NCI-H2196 treated with DMSO at 0.1 percent for 48 hours (cell line): ENCODE measurements at regions not wholly inside any gene's neighbourhood (a gene's known extent, or its start where the extent isn't known, plus 50 kb on each side); places are given as distances from the start of the nearest gene placed in this dataset.
"Not testable (repeated sequence)": the region's sequence is repeated elsewhere in the genome, so short reads cannot be mapped to it uniquely, and the experiment has no call there.

ENCODE experiments used
- DNase-seq: peaks from one replicate; lab custom pipeline; 2025; ENCODE audit not compliant: unreplicated experiment; lab: John Stamatoyannopoulos, UW

- no peak for DNase-seq
Measured at GRCh38 chr21:22253761-22254160, 1255.6 kb downstream of the NCAM2 start.

GRCh38 chr21:22258821-22259220, 1260.6 kb downstream of the NCAM2 start:
- DNase-seq: no peak

- DNase-seq: no peak
Measured at GRCh38 chr21:22260274-22260673, 1262.1 kb downstream of the NCAM2 start.

GRCh38 chr21:22263890-22264289, 1265.7 kb downstream of the NCAM2 start:
- no peak for DNase-seq

- no peak for DNase-seq
Measured at GRCh38 chr21:22277341-22277740, 1279.1 kb downstream of the NCAM2 start.

GRCh38 chr21:22278366-22278765, 1280.2 kb downstream of the NCAM2 start:
- no peak for DNase-seq

- DNase-seq: no peak
Measured at GRCh38 chr21:22280851-22281250, 1282.6 kb downstream of the NCAM2 start.

- DNase-seq: no peak
Measured at GRCh38 chr21:22288885-22289499, 1290.8 kb downstream of the NCAM2 start.

- no peak for DNase-seq
Measured at GRCh38 chr21:22292144-22292543, 1293.9 kb downstream of the NCAM2 start.

- no peak for DNase-seq
Measured at GRCh38 chr21:22297575-22297974, 1299.4 kb downstream of the NCAM2 start.

GRCh38 chr21:22311741-22312462, 1313.7 kb downstream of the NCAM2 start:
- DNase-seq: no peak

GRCh38 chr21:22314963-22315362, 1316.8 kb downstream of the NCAM2 start:
- no peak for DNase-seq

GRCh38 chr21:22319435-22319834, 1321.2 kb downstream of the NCAM2 start:
- no peak for DNase-seq

GRCh38 chr21:22342889-22343288, 1344.7 kb downstream of the NCAM2 start:
- no peak for DNase-seq

- DNase-seq: no peak
Measured at GRCh38 chr21:22343303-22343702, 1345.1 kb downstream of the NCAM2 start.

- no peak for DNase-seq
Measured at GRCh38 chr21:22343721-22344120, 1345.5 kb downstream of the NCAM2 start.

- no peak for DNase-seq
Measured at GRCh38 chr21:22345624-22346023, 1347.4 kb downstream of the NCAM2 start.

- DNase-seq: no peak
Measured at GRCh38 chr21:22346576-22346975, 1348.4 kb downstream of the NCAM2 start.

- no peak for DNase-seq
Measured at GRCh38 chr21:22351076-22351475, 1352.9 kb downstream of the NCAM2 start.

GRCh38 chr21:22352088-22352487, 1353.9 kb downstream of the NCAM2 start:
- no peak for DNase-seq

- no peak for DNase-seq
Measured at GRCh38 chr21:22355949-22356348, 1357.7 kb downstream of the NCAM2 start.

- DNase-seq: no peak
Measured at GRCh38 chr21:22356663-22357062, 1358.5 kb downstream of the NCAM2 start.

GRCh38 chr21:22359599-22359998, 1361.4 kb downstream of the NCAM2 start:
- DNase-seq: not testable (repeated sequence)
